H1 (cell line): ENCODE measurements at regions not wholly inside any gene's neighbourhood (a gene's known extent, or its start where the extent isn't known, plus 50 kb on each side); places are given as distances from the start of the nearest gene placed in this dataset.

Source experiments
- CTCF ChIA-PET: fragments of 300-600 bp; sonication (Branson Sonifier 250); formaldehyde crosslinking; loops from one replicate; lab custom pipeline; 2021; ENCODE audit not compliant: partially characterized antibody; lab: Charles Lee
- POLR2A ChIA-PET: fragments of 300-600 bp; sonication (Branson Sonifier 250); formaldehyde crosslinking; loops from one replicate; lab custom pipeline; 2021; ENCODE audit warnings: inconsistent platforms; ENCODE audit not compliant: partially characterized antibody; lab: Charles Lee
- DNase-seq, 2 experiments: peaks; one replicate each; pipeline versions ENCODE4 v3.0.0 to v3.0.0-alpha.2; 2010 to 2022; ENCODE audit warnings: low spot score in 2 of 2, low read depth in 1 of 2, mixed read lengths in 1 of 2
- FAIRE-seq: peaks from 2 replicates; lab custom pipeline; 2011; peaks lifted over from hg19 to GRCh38; lab: Jason Lieb, UNC
- H2AFZ ChIP-seq: 2 replicates; pipeline ENCODE4 v1.8.1; 2012; ENCODE audit warnings: low read length, inconsistent platforms
- H2AK5ac ChIP-seq: 2 replicates; pipeline ENCODE4 v1.6.1; 2013; ENCODE audit warnings: low read depth, low read length
- H2BK120ac ChIP-seq: replicated peaks from 2 replicates; pipeline ENCODE3; 2013; ENCODE audit warnings: low read depth, low read length, inconsistent platforms
- H2BK12ac ChIP-seq: 2 replicates; pipeline ENCODE4 v1.6.1; 2013; ENCODE audit warnings: low read depth, low read length
- H2BK15ac ChIP-seq: 2 replicates; pipeline ENCODE4 v1.6.1; 2013; ENCODE audit warnings: low read length
- H2BK20ac ChIP-seq: 2 replicates; pipeline ENCODE4 v1.6.1; 2013; ENCODE audit warnings: low read length
- H2BK5ac ChIP-seq: 2 replicates; pipeline ENCODE4 v1.6.1; 2013; ENCODE audit warnings: low read depth, low read length
- H3K14ac ChIP-seq: 2 replicates; pipeline ENCODE4 v1.6.1; 2013; ENCODE audit warnings: inconsistent platforms; ENCODE audit not compliant: insufficient read length
- H3K18ac ChIP-seq: 2 replicates; pipeline ENCODE4 v1.6.1; 2013; ENCODE audit warnings: low read length; ENCODE audit errors: extremely low read depth
- H3K23ac ChIP-seq: 2 replicates; pipeline ENCODE4 v1.6.1; 2013; ENCODE audit warnings: inconsistent platforms; ENCODE audit not compliant: insufficient read length
- H3K23me2 ChIP-seq: 2 replicates; pipeline ENCODE4 v1.6.1; 2013; ENCODE audit warnings: low read depth, low read length
- H3K27ac ChIP-seq: 2 replicates; pipeline ENCODE4 v1.6.1; 2011; ENCODE audit warnings: low read depth, low read length, inconsistent platforms
- H3K27me3 ChIP-seq, 4 experiments: replicated peaks in 1 of 4; 1 replicate in 1 of 4; 2 replicates in 3 of 4; pipeline versions ENCODE4 v1.6.1 to v1.8.1; 2011 to 2013; ENCODE audit warnings: low read length in 3 of 4, mild to moderate bottlenecking in 3 of 4, inconsistent platforms in 2 of 4, mixed read lengths in 2 of 4, moderate library complexity in 1 of 4; ENCODE audit not compliant: control insufficient read depth in 3 of 4, insufficient read depth in 3 of 4; ENCODE audit errors: extremely low read depth in 1 of 4
- H3K36me3 ChIP-seq, 4 experiments: 2 replicates each; pipeline versions ENCODE4 v1.6.1 to v1.8.1; 2011 to 2013; ENCODE audit warnings: mild to moderate bottlenecking in 4 of 4, low read length in 3 of 4, moderate library complexity in 2 of 4, control low read depth in 1 of 4, inconsistent platforms in 1 of 4; ENCODE audit not compliant: insufficient read depth in 4 of 4, control insufficient read depth in 2 of 4
- H3K4ac ChIP-seq: replicated peaks from 2 replicates; pipeline ENCODE3; 2013; ENCODE audit warnings: low read length, low read depth, mixed read lengths, inconsistent platforms; ENCODE audit not compliant: insufficient read length
- H3K4me1 ChIP-seq, 4 experiments: replicated peaks in 1 of 4; 1 replicate in 1 of 4; 2 replicates in 3 of 4; pipeline versions ENCODE4 v1.6.1 to v1.8.1; 2011 to 2013; ENCODE audit warnings: low read length in 3 of 4, inconsistent platforms in 2 of 4, mixed read lengths in 1 of 4; ENCODE audit not compliant: insufficient read depth in 4 of 4, control insufficient read depth in 3 of 4
- H3K4me2 ChIP-seq, 2 experiments: 2 replicates each; pipeline versions ENCODE4 v1.6.1 to v1.8.1; 2011 to 2013; ENCODE audit warnings: low read depth in 2 of 2, low read length in 2 of 2, control low read depth in 1 of 2, inconsistent platforms in 1 of 2, mild to moderate bottlenecking in 1 of 2; ENCODE audit not compliant: insufficient read depth in 1 of 2
- H3K4me3 ChIP-seq, 4 experiments: fragments of 200-600, 300-600 bp in 1 of 4; sonication (generic), shearing (Covaris generic), sonication (Bioruptor Twin) in 1 of 4; 2 replicates each; pipeline versions ENCODE4 v1.5.1 to v1.8.1; 2011 to 2016; ENCODE audit warnings: low read length in 4 of 4, low read depth in 3 of 4, control low read depth in 2 of 4, inconsistent platforms in 2 of 4, mild to moderate bottlenecking in 2 of 4, mixed read lengths in 1 of 4, moderate library complexity in 1 of 4; ENCODE audit not compliant: insufficient read depth in 2 of 4; ENCODE audit errors: extremely low read depth in 1 of 4
- H3K56ac ChIP-seq: replicated peaks from 2 replicates; pipeline ENCODE3; 2013; ENCODE audit warnings: low read depth, mild to moderate bottlenecking, mixed read lengths, low read length, inconsistent platforms; ENCODE audit not compliant: insufficient read length
- H3K79me1 ChIP-seq: 2 replicates; pipeline ENCODE4 v1.6.1; 2013; ENCODE audit warnings: low read depth, low read length, control low read depth
- H3K79me2 ChIP-seq, 2 experiments: 2 replicates each; pipeline versions ENCODE4 v1.6.1 to v1.8.1; 2012 to 2013; ENCODE audit warnings: low read length in 2 of 2, mild to moderate bottlenecking in 2 of 2, inconsistent platforms in 1 of 2; ENCODE audit not compliant: insufficient read depth in 2 of 2, control insufficient read depth in 1 of 2
- H3K9ac ChIP-seq, 4 experiments: replicated peaks in 1 of 4; 1 replicate in 1 of 4; 2 replicates in 3 of 4; pipeline versions ENCODE4 v1.6.1 to v1.8.1; 2011 to 2013; ENCODE audit warnings: low read depth in 3 of 4, low read length in 3 of 4, control low read depth in 2 of 4, mild to moderate bottlenecking in 2 of 4, moderate library complexity in 2 of 4, inconsistent platforms in 1 of 4; ENCODE audit errors: extremely low read depth in 1 of 4
- H3K9me3 ChIP-seq, 2 experiments: 2 replicates each; pipeline versions ENCODE4 v1.6.1 to v1.8.1; 2012 to 2013; ENCODE audit warnings: mild to moderate bottlenecking in 2 of 2, moderate library complexity in 2 of 2, control low read depth in 1 of 2, inconsistent platforms in 1 of 2, low read depth in 1 of 2, low read length in 1 of 2, mixed read lengths in 1 of 2; ENCODE audit not compliant: insufficient read depth in 2 of 2
- H4K20me1 ChIP-seq, 2 experiments: replicated peaks in 1 of 2; 2 replicates each; pipeline versions ENCODE3 to v1.8.1; 2011 to 2013; ENCODE audit warnings: inconsistent platforms in 2 of 2, low read length in 2 of 2, mild to moderate bottlenecking in 1 of 2; ENCODE audit not compliant: insufficient read depth in 2 of 2, control insufficient read depth in 1 of 2
- H4K5ac ChIP-seq: 2 replicates; pipeline ENCODE4 v1.6.1; 2013; ENCODE audit warnings: low read length, low read depth, mixed read lengths, inconsistent platforms; ENCODE audit not compliant: insufficient read length
- H4K8ac ChIP-seq: 2 replicates; pipeline ENCODE4 v1.8.0; 2013; ENCODE audit warnings: mild to moderate bottlenecking, moderate library complexity, low read length, inconsistent platforms; ENCODE audit not compliant: insufficient read depth; ENCODE audit errors: extremely low read depth
- H4K91ac ChIP-seq: replicated peaks from 2 replicates; pipeline ENCODE3; 2013; ENCODE audit warnings: low read length, mixed read lengths, inconsistent platforms; ENCODE audit not compliant: insufficient read length
- CBX5 ChIP-seq: fragments of 300-800, 300-1000 bp; sonication (generic); IDR thresholded peaks from 2 replicates; pipeline ENCODE4 v1.7.1; 2016; ENCODE audit warnings: antibody characterized with exemption, low read length, low read depth
- CBX8 ChIP-seq: fragments of 300-800, 300-1000 bp; sonication (generic); IDR thresholded peaks from 2 replicates; pipeline ENCODE4 v1.7.1; 2016; ENCODE audit warnings: low read depth, low read length, borderline replicate concordance
- TEAD4 ChIP-seq: IDR thresholded peaks from 2 replicates; pipeline ENCODE4 v1.6.1; 2012; ENCODE audit warnings: low read depth, low read length, inconsistent platforms, mixed read lengths
- WGBS, 2 experiments: shearing (Covaris generic) in 1 of 2; methylation state at CpG; one replicate each; pipeline versions ENCODE4 v1.1.6 to v1.1.7; 2013 to 2015; ENCODE audit warnings: low lambda C conversion rate in 2 of 2, mixed read lengths in 2 of 2, inconsistent platforms in 1 of 2, low coverage in 1 of 2, missing lambda C conversion rate in 1 of 2; ENCODE audit not compliant: insufficient replicate concordance in 2 of 2, insufficient coverage in 1 of 2, insufficient read length in 1 of 2; ENCODE audit errors: extremely low coverage in 1 of 2, missing lambda C conversion rate in 1 of 2; 5-methylcytosine and 5-hydroxymethylcytosine counted together
- TF ChIP-seq, protein P1 (sequence below): IDR thresholded peaks from 2 replicates; pipeline ENCODE4 v1.6.1; 2011; ENCODE audit warnings: low read length, improper control_type of control experiment
- TF ChIP-seq, protein P2 (sequence below): IDR thresholded peaks from 2 replicates; pipeline ENCODE4 v1.6.1; 2012; ENCODE audit warnings: low read length, inconsistent platforms

DNA sequence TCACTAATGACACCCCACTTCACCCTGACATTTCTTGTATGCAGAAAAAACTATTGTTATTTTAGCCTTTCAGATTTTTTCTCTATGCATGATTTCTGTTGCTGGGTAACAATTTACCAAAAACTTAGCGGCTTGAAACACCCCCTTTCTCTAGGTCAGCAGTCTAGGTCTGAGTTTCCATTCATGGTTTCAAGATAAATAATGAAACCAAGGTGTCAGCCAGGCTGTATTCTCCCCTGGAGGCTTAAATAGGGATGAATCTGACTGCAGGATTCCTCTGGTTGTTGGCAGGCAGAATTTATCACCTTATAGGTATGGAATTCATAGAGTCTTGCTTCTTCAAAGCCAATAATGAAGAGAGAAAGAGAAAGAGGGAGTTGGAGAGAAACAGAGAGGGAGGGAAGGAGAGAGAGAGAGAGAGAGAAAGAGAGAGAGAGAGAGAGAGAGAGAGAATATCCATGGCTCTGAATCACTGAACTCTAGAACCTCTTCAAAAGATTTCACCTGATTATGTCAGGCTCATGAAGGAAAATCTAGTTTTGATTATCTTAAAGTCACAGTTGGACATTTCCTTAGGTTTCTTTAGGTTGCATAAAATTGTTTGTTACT lies 1224.6 kb upstream of the LRRTM3 start:
- no peaks in the 10 kb centered on the region for H3K4me1 ChIP-seq
- H3K14ac ChIP-seq: no peak overlapping the region
- no peak overlapping the region for H3K27ac ChIP-seq
- no peak overlapping the region for H3K9ac ChIP-seq
- no peak overlapping the region for H2AK5ac ChIP-seq
- no peak overlapping the region for H3K4me2 ChIP-seq
- ChIA-PET CTCF (no interaction called here), POLR2A (no interaction called here)
- no peak overlapping the region for H3K56ac ChIP-seq
- no peaks in the 10 kb centered on the region for H4K20me1 ChIP-seq
- DNase-seq (no peak), FAIRE-seq (no peak)
- no peaks in the 10 kb centered on the region for H3K79me2 ChIP-seq
- no peak overlapping the region for H3K23ac ChIP-seq
- H2BK120ac ChIP-seq: no peak overlapping the region
- no peak overlapping the region for H2AFZ ChIP-seq
- H2BK5ac ChIP-seq: no peak overlapping the region
- WGBS, 2 experiments: 85% methylated on average over 1 of the region's 1 CpG; no CpG with 5 or more reads in 1 of the 2 experiments
- no peak overlapping the region for H3K18ac ChIP-seq
- no peak overlapping the region for H3K4ac ChIP-seq
- no peak overlapping the region for H4K5ac ChIP-seq
- H4K91ac ChIP-seq: no peak overlapping the region
- H4K8ac ChIP-seq: no peak overlapping the region
- H3K4me3 ChIP-seq: no peak overlapping the region
- no peaks in the 10 kb centered on the region for H3K36me3 ChIP-seq
- no peaks in the 10 kb centered on the region for H3K79me1 ChIP-seq
- H3K27me3 ChIP-seq: no peaks in the 10 kb centered on the region
- no peak overlapping the region for H2BK12ac ChIP-seq
- no peak overlapping the region for H2BK20ac ChIP-seq
- H2BK15ac ChIP-seq: no peak overlapping the region
- H3K23me2 ChIP-seq: no peaks in the 10 kb centered on the region
- no peaks in the 10 kb centered on the region for H3K9me3 ChIP-seq
- TF ChIP-seq, protein P1, sequence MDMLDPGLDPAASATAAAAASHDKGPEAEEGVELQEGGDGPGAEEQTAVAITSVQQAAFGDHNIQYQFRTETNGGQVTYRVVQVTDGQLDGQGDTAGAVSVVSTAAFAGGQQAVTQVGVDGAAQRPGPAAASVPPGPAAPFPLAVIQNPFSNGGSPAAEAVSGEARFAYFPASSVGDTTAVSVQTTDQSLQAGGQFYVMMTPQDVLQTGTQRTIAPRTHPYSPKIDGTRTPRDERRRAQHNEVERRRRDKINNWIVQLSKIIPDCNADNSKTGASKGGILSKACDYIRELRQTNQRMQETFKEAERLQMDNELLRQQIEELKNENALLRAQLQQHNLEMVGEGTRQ: no peak
- TF ChIP-seq TEAD4: no peak
- no peak for TF ChIP-seq CBX8
- no peak for TF ChIP-seq CBX5
- TF ChIP-seq, protein P2, sequence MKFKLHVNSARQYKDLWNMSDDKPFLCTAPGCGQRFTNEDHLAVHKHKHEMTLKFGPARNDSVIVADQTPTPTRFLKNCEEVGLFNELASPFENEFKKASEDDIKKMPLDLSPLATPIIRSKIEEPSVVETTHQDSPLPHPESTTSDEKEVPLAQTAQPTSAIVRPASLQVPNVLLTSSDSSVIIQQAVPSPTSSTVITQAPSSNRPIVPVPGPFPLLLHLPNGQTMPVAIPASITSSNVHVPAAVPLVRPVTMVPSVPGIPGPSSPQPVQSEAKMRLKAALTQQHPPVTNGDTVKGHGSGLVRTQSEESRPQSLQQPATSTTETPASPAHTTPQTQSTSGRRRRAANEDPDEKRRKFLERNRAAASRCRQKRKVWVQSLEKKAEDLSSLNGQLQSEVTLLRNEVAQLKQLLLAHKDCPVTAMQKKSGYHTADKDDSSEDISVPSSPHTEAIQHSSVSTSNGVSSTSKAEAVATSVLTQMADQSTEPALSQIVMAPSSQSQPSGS: no peak
